ENCODE measurements at regions not wholly inside any gene's neighbourhood (a gene's known extent, or its start where the extent isn't known, plus 50 kb on each side); places are given as distances from the start of the nearest gene placed in this dataset.
"Not testable (repeated sequence)": the region's sequence is repeated elsewhere in the genome, so short reads cannot be mapped to it uniquely, and the experiment has no call there.

DNA sequence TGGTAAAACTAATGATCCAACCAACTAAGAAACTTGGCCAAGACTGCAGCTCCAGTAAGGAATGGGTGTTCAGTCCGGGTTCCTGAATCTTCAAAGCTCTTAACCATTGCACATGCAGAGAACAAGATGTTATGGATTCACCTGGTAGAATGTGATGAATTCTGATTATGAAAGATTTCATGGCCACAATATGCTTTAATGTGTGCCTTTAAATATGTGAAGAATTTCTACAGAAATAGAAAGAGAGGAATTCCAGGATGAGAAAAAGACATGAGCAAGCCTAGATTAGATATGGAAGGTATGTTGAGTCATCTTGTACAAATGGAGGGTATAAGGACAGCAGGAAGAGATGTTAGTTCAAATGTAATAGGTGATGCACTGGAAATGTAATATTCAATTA lies 472.2 kb upstream of the TENM3 start:
- DNase-seq, result no peak

DNA sequence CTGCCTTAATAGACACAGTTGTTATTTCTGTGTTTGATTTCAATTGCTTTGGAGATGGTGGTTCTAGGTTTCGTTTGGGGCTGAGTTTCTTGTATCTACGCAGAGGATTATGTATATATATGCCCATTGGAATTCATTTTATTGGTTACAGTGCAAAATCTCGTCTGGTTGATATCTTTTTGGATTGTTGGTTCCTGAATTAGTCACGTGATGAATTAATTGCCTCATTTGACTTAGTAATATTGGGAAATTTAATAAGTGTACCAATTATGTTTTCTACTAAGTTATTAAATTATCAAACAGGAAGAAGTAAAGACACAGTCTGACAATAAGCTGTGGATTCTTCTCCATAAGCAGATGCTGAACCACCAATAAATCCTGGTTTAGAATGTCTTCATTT lies 467.9 kb upstream of the TENM3 start:
- DNase-seq, result no peak

DNA sequence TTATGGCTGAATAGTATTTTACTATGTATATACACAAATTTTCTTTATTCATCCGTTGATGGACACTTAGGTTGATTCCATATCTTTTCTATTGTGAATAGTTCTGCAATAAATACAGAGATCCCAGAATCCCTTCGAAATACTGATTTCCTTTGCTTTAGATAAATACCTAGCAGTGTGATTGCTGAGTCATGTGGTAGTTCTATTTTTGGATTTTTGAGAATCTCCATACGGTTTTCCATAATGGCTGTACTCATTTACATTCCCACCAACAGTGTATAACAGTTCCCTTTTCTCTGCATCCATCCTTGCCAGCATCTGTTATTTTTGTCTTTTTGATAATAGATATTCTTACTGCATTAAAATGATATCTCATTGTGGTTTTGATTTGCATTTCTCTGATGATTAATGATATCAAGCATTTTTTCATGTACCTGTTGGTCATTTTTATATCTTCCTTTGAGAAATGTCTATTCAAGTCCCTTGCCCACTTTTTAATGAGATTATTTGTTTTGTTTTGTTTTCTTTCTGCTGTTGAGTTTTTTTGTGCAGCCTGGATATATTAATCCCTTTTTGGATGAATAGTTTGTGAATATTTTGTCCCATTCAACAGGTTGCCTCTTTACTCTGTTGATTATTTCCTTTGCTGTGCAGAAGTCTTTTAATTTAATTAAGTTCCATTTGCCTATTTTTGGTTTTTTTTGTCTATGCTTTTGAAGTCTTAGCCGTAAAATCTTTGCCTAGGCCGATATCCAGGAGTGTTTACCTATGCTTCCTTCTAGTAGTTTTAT lies 466.7 kb upstream of the TENM3 start:
- no peak for DNase-seq

DNA sequence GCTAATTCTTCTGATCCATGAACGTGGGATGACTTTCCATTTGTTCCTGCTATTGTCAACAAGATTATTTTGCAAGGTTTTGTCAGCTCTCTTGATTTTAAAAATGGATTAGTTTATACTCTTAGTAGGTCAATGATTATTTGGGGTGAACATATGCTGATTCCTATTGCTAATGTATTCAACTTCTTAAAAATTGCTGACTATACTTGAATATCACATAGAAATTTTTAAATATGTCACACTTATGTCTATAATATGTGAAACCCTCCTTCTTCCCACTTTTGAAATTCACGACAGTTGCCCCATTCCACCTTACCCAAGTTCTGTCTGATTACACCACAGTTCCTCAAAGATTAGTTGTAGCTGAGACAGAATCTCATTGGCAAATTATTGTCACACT lies 465.7 kb upstream of the TENM3 start:
- no peak for DNase-seq

DNA sequence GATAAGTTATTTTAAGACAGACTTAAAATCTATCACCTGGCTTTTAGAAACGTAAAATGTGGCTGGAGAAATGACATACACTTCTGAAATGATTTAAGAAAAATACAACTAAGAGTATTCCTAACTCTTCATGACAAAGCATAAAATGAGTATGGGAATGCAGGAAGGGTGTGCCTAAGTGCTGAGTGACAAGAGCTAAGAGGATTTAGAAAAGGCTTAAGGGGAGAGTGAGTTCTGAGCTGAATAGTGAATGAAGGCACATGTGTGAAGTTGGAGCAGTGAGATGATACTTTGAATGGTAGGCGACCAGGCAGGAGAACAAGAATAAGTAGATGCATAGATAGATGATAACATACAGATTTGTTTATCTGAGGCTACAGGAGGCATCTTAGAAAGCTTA lies 458.3 kb upstream of the TENM3 start:
- no peak for DNase-seq

DNA sequence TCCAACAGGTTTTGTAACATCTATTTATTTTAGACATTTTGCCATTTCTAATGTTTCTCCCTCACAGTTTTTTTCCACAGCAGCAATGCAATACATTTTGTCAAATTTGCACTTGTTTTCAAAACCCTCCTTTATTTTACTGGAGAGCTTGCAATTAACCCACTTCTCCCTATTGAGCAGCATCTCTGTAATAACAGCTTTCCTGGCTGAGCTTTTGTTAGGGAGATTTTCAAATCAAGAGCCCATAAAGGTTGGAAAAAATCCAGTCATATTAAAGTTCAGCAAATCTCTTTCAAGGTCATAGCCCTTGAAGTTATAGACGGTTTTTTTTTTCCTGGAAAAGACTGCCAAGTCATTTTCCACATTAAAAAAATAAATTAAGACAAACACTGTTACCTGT lies 450.6 kb upstream of the TENM3 start:
- no peak for DNase-seq

DNA sequence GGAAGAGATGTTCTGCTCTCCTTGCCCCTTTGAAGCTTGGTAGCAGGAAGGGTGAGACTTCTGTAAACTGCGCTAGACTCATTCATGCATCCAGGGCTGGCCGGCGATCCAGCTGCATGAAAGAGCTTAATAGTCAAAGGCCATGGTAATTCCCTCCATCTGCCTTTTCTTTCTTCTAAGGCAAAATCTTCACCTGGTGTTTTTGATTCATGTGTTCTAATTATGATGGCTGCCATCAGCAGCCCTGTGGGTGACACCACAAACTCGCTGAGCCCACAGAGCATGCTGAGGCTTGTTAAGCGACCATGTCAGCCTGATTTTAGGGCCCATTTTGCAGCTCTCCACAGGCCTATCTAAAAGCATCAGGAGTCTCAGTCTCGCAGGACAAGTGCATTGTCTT lies 450.1 kb upstream of the TENM3 start:
- DNase-seq, result no peak

DNA sequence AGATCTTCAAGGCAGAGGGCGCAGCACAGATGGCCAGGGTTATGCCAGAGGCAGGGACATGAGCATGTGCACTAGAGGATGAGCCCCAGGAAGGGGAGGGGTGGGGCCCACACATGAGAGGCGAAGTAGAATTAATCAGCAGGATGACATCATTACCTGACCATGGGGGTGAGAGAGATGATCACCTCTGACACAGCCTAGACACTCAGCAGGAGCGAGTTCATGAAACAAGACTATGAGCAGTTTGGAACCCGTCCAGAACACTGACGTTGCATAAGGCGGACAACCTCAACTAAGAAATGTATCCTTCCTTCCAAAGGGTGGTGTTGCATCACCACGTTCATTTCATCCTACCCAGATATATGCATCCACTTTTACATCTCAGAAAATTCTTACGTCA lies 446.7 kb upstream of the TENM3 start:
- DNase-seq, result no peak

DNA sequence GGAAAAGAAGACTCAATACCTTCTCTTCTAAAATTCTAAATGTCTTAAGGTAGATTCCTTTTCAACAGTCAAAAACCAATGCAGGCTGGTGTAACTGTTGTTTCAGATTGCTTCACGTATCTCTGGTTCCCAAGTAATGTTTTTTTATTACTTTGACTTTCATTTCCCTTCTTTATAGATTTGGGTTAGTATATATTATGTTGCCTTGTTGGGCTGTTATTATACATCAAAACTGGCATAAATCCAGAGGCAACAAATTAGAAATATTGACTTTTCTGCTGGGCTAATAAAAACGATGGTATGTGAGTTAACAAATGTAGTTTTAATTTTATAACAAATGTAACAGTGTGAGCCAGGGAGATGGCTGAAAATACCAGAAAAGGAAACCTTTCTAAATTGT lies 444.7 kb upstream of the TENM3 start:
- DNase-seq, result no peak

DNA sequence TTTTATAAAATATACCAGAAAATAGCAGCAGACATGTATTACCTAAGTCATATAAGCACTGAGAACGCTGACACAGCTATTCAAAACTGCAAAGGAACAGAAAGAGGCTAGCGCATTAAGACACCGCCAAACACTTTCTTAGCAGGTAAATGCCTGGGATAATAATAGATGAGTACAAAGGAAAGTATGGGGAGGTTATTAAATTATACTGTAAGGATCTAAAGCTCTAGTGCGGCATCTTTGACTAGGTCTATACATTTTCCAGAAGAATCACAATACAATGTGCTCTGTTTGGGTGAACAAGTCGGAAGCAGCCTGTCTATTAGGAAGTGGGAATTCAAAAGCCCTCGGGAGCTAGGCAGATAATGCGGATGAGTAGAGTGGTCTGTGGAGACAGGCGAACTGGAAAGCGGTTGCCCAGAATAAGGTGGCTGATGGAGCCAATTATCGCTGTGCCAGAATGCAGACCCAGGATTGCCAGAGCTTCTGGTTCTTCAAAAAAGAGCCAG lies 443.6 kb upstream of the TENM3 start:
- no peak for DNase-seq

DNA sequence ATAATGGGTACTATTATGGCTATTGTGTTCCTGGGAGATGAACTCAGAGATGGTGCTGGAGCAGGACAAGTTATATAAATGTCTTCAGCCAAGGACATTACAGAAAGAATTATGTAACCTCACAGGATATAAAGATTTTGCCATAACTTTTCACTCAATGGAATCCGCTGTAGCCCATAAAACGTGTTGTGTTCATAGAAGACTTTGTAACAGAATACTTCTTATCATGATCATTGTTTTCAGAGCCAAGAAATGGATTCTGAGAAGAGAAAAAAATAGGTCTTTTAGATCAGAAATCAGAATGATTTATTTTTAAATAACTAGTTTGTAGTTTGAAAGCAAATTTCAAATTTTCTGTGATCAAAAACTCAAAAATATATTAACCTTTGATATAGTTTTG lies 441.0 kb upstream of the TENM3 start:
- DNase-seq, result no peak

DNA sequence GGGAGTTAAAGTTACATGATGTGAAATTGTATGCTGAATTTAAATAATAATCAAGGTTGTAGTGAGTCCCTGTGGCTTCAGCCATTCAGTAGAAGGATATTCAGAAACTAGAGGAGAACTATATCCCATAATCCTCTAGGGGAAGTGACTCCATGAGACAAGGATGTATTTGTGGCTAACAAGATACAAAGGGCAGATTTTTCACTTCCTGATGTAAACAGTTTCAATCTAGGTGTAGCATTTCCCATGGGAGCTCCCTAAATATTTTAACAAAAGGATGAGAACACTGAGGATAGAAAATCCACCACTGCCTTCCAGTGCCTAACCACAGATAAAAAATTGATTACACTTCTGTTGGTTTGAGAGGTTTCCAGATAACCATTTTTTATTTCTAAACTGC lies 435.4 kb upstream of the TENM3 start:
- DNase-seq, result no peak

DNA sequence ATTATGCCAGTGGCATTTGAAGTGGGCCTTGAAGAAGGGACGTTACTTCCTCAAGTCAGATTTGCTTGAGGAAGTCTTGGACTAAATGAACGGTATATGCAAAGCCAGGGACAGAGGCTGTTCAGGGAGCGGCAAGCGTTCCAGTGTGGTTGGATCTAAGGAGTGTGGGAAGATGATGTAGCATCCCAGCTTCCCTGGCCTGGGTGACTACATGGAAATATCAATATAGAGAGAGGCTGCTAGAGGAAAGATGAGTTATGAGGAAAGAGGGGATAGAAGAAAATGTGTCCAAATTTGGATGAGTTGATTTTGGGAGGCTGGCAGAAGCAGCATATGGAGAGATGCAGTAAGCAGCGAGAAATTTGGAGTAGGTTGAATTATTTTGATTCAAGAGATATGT lies 432.5 kb upstream of the TENM3 start:
- no peak for DNase-seq

DNA sequence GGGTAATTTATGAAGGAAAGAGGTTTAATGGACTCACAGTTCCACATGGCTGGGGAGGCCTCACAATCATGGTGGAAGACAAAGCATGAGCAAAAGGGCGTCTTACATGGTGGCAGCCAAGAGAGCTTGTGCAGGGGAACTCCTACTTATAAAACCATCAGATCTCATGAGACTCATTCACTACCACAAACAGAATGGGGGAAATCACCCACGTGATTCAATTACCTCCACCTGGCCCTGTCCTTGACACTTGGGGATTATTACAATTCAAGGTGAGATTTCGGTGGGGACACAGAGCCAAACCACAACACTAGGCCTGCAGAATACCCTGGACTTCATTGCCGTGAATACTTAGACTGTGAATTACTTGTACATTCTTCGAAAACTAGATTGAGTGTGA lies 431.7 kb upstream of the TENM3 start:
- not testable (repeated sequence) for DNase-seq

DNA sequence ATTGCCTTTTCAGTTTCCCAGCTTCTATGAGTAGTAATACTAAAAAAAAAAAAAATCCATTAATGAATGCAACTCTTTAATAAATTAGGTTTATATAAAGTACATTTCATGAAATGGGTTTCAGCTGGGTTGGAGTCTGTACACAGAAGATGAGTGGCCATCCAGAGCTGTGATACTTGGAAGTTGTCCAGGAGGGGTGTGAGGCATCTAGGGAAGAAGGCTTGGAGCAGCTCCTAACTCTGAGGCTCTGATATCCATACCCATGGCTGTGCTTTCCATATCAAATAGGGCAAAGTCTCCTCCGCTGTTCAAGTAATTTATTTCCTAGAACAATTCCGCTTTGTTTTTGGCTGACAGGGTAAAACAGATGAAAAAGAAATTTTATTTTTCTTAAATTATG lies 423.3 kb upstream of the TENM3 start:
- no peak for DNase-seq

DNA sequence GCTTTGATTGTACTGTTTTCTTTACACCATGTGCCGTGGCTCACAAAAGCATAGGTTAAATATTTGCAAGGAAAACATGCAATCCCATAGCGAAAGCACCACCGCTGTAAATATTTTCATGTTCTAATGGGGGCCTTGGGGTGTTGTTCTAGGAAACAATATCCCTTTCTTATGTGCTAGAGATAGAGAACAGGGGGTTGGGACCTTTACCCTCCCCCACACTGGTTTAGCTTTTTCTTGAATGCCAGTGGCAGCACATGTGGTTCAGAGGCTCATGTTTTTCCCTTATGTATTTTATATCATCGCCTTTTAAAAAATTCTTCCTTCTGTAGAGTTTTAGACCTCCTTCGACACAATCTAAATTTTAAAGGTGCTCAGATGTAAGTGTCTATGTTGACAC lies 422.6 kb upstream of the TENM3 start:
- DNase-seq, result no peak

DNA sequence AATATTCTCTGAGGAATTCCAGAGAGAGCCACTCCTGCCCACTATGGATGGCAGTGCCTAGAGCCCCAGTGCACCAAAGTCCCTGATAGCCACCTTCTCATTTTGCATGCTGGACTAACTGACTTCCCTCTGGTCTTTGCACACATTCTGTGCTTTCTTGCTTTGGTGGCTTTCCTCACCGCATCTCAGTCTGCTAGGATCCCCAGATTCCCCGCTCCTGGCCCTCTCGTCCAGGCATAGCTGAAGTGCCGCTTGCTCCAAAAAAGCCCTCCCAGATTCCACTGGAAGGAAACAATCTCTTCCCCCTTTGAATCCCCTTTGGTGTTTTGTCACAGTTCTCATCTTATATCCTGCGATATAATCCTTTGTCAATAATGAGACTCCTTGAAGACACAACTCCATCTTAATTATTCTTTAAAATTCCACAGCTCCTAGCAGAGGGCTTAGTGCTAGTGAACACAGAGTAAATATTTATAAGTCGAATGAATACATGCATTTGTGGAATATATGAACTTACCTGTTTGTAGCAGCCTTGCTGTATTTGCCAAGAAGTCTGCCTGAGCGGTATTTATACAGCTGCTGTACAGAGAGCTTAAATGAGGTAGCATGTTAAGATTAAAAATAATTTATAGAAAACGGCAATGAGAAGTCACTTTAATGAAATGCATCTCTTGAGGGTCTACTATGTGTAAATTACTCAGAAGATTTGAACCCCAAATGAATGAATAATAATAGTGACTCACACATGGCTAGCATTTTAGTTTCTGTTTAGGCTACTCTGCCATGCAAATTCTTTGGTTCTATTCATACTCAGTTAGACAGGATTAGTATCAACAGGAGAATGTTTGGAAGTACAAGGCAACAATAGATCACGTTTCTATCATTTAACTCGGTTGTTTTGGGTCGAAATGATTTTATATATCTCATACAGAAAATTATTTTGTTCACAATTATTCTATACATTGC lies 421.9 kb upstream of the TENM3 start:
- no peak for DNase-seq

DNA sequence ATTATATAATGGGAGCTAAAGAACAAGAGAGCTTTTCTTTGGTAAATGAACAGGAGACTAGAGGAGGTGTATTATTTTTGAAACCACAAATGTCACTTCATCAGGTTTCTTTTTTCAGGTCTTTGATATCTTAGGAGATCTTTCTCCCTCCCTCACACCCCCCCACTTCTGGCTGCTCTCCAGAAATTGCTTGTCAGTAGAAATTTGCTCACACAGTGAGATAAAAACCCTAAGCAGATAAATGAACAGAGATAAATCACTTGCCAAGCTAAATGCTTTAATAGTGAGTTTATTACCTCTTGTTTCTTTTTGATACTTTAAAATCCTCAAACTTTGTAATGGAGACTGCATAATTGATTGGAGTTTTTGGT lies 421.2 kb upstream of the TENM3 start:
- DNase-seq, result no peak

DNA sequence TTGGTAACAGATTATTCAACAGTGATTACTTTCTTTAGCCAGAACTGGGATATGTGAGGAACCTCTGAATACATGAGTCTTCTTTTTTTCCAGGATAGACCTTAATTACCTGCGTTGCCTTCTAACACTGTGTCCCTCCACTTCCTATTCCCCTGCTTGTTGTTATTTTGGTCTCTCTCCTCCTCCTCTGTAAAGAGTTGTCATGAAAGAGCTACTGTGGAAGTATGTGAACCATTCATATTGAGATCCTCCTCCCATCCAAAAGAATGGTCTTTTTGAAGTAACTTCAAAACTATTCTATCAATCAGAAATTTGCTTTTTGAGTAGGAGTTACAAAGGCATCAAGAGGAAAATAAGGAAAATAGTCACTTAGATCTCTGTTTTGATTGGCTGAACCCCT lies 420.0 kb upstream of the TENM3 start:
- no peak for DNase-seq

DNA sequence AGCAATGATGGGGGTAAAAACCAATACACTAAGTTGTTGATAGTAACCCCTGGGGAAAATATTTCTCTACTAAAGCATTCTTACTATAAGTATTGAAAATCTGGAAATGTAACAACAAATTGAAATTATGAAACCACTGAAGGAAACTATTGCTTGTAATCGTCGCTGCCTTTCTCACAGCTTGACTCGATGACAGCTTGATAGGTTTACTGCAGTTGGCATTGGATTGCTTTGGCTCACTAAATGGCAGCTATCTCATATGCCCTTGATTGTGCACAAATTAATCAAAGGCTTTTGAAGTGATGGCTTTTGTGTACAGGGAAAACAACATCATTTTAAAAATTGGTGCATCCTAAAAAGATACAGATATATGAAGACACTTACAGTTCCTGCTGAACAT lies 419.6 kb upstream of the TENM3 start:
- DNase-seq, result no peak

DNA sequence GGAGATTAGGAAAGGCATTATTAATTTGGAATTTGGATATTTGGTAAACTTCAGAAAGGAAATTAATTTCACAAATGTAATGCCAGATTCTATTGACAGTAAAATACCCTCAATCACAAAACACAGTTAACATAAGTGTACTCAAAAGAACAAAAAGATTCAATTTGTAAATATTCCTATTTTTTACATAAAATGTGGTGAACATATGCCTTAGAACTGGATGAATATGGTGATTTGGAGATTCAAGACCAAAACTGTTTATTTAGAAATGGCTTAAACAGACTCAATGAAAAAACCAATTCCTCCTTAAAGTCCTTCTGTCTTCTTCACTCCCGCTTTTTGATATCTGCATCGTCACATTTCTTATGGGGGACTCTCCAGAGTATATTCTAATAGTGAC lies 417.6 kb upstream of the TENM3 start:
- no peak for DNase-seq

DNA sequence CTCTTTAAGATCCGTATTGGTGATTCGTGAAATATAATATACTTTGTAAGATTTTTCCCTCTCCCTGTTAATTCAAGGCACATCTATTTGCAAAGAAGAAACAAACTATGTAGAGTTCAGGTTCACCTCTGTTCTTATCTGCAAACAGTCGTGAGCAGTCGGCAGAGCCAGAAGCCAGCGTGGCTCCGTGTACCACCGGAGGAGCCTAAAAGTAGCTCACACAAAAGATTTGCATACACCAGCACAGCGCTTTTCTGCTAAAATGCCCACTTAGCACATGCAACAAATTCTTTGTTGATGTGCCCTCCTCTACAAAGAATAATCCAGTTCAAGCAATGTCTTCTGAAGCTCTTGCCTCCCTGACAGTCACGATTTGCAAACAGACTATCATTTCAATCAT lies 416.0 kb upstream of the TENM3 start:
- DNase-seq, result no peak

DNA sequence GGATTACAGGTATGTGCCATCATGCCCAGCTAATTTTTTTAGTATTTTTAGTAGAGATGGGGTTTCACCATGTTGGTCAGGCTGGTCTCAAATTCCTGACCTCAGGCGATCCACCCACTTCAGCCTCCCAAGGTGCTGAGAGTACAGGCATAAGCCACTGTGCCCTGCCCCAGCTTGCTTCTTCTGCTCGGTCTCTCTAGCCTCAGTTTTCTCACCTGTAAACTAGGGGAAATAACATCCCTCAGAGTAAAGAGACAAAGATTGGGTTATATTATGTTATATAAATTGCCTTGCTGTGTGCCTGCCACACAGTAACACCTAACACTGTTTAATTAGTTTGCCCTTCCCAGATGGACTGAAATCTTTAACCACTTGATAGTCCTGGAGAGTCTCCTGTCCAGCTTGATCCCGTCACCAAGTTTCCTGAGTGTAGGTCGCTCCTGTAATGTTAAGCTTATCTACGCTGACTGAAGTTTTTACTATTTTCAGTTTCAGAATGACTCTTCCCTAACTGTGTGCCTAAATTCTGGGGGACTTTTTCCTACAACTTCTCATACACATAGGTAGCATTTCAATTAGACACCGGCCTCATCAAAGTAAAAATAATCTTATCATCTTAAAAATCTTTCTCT lies 412.7 kb upstream of the TENM3 start:
- no peak for DNase-seq

DNA sequence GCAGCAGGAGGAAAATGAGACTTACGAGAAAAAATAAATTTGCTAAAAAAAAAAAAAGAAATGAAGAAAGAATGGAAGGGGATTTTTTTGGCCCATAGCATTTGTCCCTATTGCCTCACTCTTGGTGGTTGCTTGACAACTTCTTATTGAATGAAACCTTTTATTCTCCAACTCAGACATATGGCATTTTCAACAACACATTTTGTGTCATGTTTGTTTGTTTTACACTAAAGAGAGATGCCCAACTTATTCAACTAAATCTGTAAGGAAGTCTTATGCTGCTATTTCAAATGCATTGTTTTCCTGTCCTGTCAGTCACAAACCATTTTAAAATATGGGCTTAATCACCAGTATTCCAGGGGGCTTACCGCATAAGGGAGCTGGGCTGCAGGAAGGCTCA lies 409.1 kb upstream of the TENM3 start:
- DNase-seq, result no peak
